Body of pancreas (tissue), 4 donors: ENCODE measurements at regions not wholly inside any gene's neighbourhood (a gene's known extent, or its start where the extent isn't known, plus 50 kb on each side); places are given as distances from the start of the nearest gene placed in this dataset.

ENCODE experiments used
- ATAC-seq: fragments of 150-250 bp; one replicate; pipeline ENCODE4 v1.9.1; 2016
- DNase-seq, 4 donors: peaks; one replicate each; pipeline ENCODE4 v3.0.0-alpha.2; 2019
- H3K27ac ChIP-seq, 4 donors: fragments of 200-600 bp; sonication (generic); 1 replicate in 3 of 4; 2 replicates in 1 of 4; pipeline versions ENCODE4 v1.5.1 to v1.6.1; 2016 to 2019; ENCODE audit warnings: mild to moderate bottlenecking in 1 of 4, mixed read lengths in 1 of 4, moderate library complexity in 1 of 4
- H3K27me3 ChIP-seq, 2 donors: fragments of 200-600 bp; sonication (generic); one replicate each; pipeline ENCODE4 v1.6.0; 2016; ENCODE audit warnings: mild to moderate bottlenecking in 1 of 2
- H3K36me3 ChIP-seq, 2 donors: fragments of 200-600 bp; sonication (generic); replicated peaks in 1 of 2; 2 replicates each; pipeline ENCODE4 v1.5.1; 2016; ENCODE audit warnings: low read depth in 2 of 2; ENCODE audit not compliant: insufficient read depth in 1 of 2
- H3K4me1 ChIP-seq: fragments of 200-600 bp; sonication (generic); one replicate; pipeline ENCODE4 v1.6.0; 2016
- H3K4me3 ChIP-seq, 2 donors: fragments of 200-600 bp; sonication (generic); 1 replicate in 1 of 2; 2 replicates in 1 of 2; pipeline ENCODE4 v1.5.1; 2016 to 2019
- H3K9me3 ChIP-seq, 3 donors: fragments of 200-600 bp; sonication (generic); 1 replicate in 2 of 3; 2 replicates in 1 of 3; pipeline ENCODE4 v1.5.1; 2016
- CTCF ChIP-seq, 7 experiments: fragments of 450-650 bp in 4 of 7; fragments of 200-600 bp in 3 of 7; sonication (generic) in 3 of 7; IDR thresholded peaks; one replicate each; pipeline ENCODE4 v1.5.1; 2016 to 2019; ENCODE audit warnings: antibody characterized with exemption in 7 of 7
- POLR2A ChIP-seq, 3 donors: fragments of 450-650 bp; IDR thresholded peaks; one replicate each; pipeline ENCODE4 v1.6.1; 2016; ENCODE audit warnings: antibody characterized with exemption in 3 of 3, mild to moderate bottlenecking in 2 of 3
- WGBS, 2 donors: methylation state at CpG; one replicate each; pipeline ENCODE4 v1.1.5; 2017; 5-methylcytosine and 5-hydroxymethylcytosine counted together
- intact Hi-C: fragments of 100-400 bp; cut with DNase I; formaldehyde crosslinking; loops from one replicate; pipeline ENCODE4 v1.15.1; 2023

DNA sequence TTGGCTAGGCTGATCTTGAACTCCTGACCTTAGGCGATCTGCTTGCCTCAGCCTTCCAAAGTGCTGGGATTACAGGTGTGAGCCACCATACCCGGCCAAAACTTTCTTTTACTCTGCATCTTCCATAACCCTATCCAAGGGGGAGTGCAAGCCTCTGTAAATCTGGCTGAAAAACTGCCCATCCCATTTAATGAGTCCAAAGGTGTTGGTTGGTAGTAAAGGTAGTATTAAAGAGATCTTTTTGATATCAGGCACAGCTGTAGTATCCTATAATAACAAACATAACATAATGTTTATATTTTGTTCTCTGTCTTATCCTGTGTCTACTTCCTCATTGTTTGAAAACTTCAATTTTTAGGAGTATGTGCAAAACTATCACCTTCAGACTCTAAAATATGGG is 559.8 kb upstream of the ATXN8OS start:
- no peaks in the 10 kb centered on the region for H3K9me3 ChIP-seq
- no peak overlapping the region for H3K4me3 ChIP-seq
- no peaks in the 10 kb centered on the region for H3K36me3 ChIP-seq
- TF ChIP-seq POLR2A (IDR thresholded peaks at IDR 0.05) (no peak), CTCF (IDR thresholded peaks at IDR 0.05) (no peak)
- no peak for ATAC-seq
- WGBS, 2 donors = 91 to 94% methylated on average over 2 of the region's 2 CpGs
- no peak overlapping the region for H3K27ac ChIP-seq
- intact Hi-C loops = no loop called here
- H3K4me1 ChIP-seq = peaks cover 12% of the 10 kb centered on the region
- DNase-seq = no peak
- H3K27me3 ChIP-seq = no peaks in the 10 kb centered on the region

- Histone ChIP-seq H3K4me1 (peaks cover 12% of the 10 kb centered on the region), H3K27ac (no peak overlapping the region), H3K4me3 (no peak overlapping the region), H3K9me3 (no peaks in the 10 kb centered on the region), H3K27me3 (no peaks in the 10 kb centered on the region), H3K36me3 (no peaks in the 10 kb centered on the region)
- DNase-seq (no peak), ATAC-seq (peak; percentile 77)
- WGBS, 2 donors = 0 to 10% methylated on average over 1 of the region's 1 CpG
- TF ChIP-seq CTCF (IDR thresholded peaks at IDR 0.05) (no peak), POLR2A (IDR thresholded peaks at IDR 0.05) (no peak)
- intact Hi-C loops = no loop called here
These were observed 562.1 kb upstream of the ATXN8OS start for GRCh38 chr13:69545551-69545950.

- ATAC-seq (no peak), DNase-seq (no peak)
- no peak overlapping the region for H3K27ac ChIP-seq
- no peaks in the 10 kb centered on the region for H3K4me1 ChIP-seq
- H3K27me3 ChIP-seq = no peaks in the 10 kb centered on the region
- H3K9me3 ChIP-seq = no peaks in the 10 kb centered on the region
- intact Hi-C loops = no loop called here
- no peaks in the 10 kb centered on the region for H3K36me3 ChIP-seq
- WGBS, 2 donors = 31 to 34% methylated on average over 2 of the region's 2 CpGs
- no peak overlapping the region for H3K4me3 ChIP-seq
- TF ChIP-seq POLR2A (IDR thresholded peaks at IDR 0.05) (no peak), CTCF (IDR thresholded peaks at IDR 0.05) (peak in 4 of 7 experiments; percentile 13 to 19 (median 16))
These were observed 583.0 kb upstream of the ATXN8OS start for GRCh38 chr13:69524459-69525150.

- TF ChIP-seq CTCF (IDR thresholded peaks at IDR 0.05) (no peak), POLR2A (IDR thresholded peaks at IDR 0.05) (no peak)
- Histone ChIP-seq H3K27me3 (no peaks in the 10 kb centered on the region), H3K27ac (no peak overlapping the region), H3K9me3 (no peaks in the 10 kb centered on the region), H3K4me1 (no peaks in the 10 kb centered on the region), H3K4me3 (no peak overlapping the region), H3K36me3 (no peaks in the 10 kb centered on the region)
- DNase-seq (no peak), ATAC-seq (no peak)
- WGBS, 2 donors = 79 to 88% methylated on average over 2 of the region's 2 CpGs
- intact Hi-C loops = no loop called here
These were observed 610.6 kb upstream of the ATXN8OS start for GRCh38 chr13:69496981-69497380.

DNA sequence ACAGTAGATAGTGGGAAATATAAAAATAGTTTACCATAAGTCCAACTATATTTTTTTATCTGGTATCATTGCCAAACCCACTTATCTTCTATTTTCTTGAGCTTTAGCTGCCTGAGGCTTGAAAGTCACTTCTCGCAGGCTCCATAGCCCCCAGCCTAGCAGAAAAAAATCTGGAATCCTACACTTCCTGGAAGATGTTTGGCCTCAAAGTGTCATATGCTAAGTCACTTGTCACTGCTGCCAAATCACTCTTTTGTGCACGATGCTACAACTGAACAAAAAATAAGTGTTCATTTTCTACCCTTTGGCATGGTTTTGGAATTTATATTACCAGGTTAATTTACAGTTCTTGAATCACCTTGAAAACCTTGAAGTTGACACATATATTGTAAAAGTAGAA is 612.5 kb upstream of the ATXN8OS start:
- H3K4me1 ChIP-seq = no peaks in the 10 kb centered on the region
- 54 to 60% methylated on average over 2 of the region's 2 CpGs for WGBS, 2 donors
- no peak overlapping the region for H3K27ac ChIP-seq
- intact Hi-C loops = no loop called here
- no peaks in the 10 kb centered on the region for H3K27me3 ChIP-seq
- H3K9me3 ChIP-seq = no peaks in the 10 kb centered on the region
- H3K36me3 ChIP-seq = no peaks in the 10 kb centered on the region
- no peak for ATAC-seq
- H3K4me3 ChIP-seq = no peak overlapping the region
- TF ChIP-seq CTCF (IDR thresholded peaks at IDR 0.05) = no peak
- no peak for TF ChIP-seq POLR2A (IDR thresholded peaks at IDR 0.05)
- no peak for DNase-seq
